Stimulated activated CD4-positive, alpha-beta T cell treated with anti-CD3 and anti-CD28 coated beads, Interleukin-1b, Interleukin-23, amount 100 ng/mL, for 24 hours (primary cell): ENCODE measurements at regions not wholly inside any gene's neighbourhood (a gene's known extent, or its start where the extent isn't known, plus 50 kb on each side); places are given as distances from the start of the nearest gene placed in this dataset.
"Not testable (repeated sequence)": the region's sequence is repeated elsewhere in the genome, so short reads cannot be mapped to it uniquely, and the experiment has no call there.

Experiments used
- DNase-seq, 4 experiments: peaks; one replicate each; pipeline ENCODE4 v3.0.0-alpha.2; 2020; ENCODE audit warnings: low read depth in 4 of 4, low spot score in 1 of 4

DNA sequence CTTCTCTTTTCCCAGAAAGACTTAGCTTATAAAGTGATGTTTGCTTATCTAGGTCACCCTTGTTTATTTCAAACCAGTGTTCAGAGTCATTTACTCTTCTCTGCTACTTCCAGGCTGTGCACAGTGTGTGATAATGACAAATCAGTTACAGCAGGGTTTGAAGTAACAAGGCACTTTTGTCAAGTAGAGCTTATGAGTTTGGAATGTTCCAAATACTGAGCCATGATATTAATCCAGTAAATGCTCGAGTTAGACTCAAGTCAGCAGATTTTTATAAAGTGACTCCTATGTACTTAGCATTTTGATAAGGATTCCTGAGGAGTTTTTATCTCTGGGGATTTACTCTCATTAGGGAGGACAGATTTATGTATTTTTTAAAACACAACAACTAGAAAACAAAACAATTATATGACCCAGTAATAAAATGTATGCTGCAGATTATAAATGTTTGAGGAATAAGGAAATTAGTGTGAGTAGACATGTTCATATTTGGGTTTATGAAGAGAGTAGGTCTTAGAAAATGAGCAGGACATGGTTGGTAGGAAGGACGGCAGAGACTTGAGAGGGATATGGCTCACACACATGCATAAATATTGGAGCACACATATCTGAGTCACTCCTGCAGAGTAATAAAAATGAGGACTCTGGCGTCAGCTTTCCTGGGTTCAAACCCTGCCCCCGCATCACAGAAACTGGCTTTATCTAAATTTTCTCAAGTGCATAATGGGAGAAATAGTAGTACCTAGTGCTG lies 271.2 kb downstream of the FBXO8 start:
- DNase-seq, result no peak

DNA sequence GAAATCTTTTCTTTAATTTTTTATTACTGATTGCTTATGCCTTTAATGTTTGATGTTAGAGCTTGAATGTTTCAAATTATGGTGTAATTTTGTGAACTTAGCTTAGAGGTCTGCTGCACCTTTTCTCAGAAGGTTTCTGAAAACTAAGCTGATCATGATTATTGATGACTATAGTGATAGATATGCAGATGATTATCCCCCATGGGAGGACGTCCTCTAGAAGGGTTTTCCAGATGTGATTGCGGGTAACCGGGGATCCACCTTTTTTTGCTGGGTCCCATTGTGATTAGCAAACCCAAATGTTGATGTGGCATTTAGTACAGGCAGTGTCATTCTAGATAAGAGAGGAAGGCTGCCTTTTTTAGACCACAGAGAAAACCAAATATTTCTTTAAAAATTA lies 272.9 kb downstream of the FBXO8 start:
- no peak for DNase-seq

DNA sequence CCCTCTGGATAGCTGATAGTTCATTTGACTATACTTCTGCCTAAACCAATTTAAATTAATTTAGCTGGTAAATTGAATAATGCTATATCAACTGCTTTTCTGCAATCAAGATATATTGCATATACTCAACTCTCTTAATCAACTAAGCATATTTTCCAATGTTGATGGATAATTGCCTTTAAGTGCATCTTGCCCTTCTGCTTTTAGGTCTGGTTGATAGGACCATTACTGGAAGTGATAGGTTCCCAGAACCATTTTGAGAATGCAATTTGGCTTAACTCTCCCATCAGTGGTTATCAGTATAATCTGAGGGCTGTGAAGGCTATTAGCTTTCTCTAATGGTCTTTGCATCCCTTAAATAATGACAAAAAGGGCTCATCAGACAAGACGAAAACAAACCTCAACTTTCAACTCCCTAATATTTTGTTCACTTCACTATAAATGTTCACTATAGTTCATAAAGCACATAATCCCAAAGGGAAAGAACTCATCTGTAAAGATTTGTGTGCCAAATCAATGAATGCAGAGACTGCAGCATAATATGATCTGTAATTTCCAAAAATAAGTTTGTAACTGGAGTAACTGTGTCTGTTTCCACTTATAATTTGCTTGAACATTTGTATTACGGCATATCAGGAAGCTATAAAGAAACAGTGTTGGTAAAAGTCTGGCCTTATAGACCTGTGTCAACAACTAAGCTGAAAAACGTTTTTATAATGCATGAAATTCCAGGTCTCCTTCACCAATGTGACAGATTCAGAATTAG lies 273.6 kb downstream of the FBXO8 start:
- DNase-seq, result no peak

DNA sequence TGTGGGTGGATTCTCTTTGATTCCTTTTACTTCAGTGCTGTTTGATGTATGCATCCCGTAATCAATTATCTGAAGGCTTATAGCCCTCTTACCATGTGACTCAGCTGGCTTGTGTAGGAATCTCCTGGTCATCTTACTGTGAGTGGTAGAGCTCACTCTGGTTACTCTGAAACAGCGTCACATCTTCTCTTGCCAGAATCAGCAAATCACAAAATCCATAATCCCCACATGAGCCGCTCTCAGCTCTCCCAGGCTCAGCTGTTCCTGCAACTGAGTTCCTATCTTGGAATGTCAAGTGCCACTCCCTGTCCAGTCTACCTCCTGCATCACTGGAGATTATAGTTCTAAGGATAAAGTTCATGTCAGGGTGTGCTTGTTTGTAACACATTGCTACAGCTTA lies 278.0 kb downstream of the FBXO8 start:
- no peak for DNase-seq

DNA sequence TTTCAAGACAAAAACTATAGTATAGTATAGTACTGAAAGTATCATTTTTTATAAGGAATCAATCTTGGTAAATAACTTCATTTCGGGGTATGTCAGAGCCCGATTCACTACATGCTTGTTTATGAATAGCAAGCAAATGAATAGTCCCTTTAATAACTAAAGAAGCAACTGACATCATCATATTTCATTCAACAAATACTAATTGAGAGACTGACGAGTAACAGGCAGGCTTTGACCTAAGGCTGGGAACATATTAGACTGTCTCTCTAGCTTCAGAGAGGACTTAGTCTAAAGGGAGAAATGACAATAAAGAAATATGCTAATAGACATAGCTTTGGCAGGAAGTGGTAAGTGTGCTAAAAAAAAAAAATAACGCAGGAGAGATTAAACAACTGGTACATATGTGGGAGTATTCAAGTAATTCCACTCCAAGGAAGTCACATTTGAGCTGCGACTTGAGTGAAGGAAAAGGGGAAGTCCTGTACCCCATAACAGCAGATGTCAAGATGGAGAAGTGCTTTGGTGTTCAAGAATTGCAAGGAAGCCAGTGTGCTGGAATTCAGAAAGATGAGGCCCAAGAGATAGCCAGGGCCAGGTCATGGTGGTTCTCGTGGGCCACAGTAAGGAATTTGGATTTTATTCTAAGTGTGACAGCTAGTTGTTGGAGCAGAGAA lies 284.9 kb downstream of the FBXO8 start:
- no peak for DNase-seq

DNA sequence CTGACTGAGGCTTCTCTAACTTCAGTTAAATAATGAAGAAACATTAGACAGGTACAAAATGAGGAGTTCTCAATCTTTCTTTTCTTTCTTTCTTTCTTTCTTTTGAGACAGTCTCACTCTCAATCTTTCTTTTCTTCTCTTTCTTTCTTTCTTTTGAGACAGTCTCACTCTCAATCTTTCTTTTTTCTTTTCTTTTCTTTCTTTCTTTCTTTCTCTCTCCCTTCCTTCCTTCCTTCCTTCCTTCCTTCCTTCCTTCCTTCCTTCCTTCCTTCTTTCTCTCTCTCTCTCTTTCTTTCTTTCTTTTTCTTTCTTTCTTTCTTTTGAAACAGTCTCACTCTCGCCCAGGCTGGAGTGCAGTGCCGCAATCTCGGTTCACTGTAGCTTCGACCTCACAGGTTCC lies 287.7 kb downstream of the FBXO8 start:
- not testable (repeated sequence) for DNase-seq

DNA sequence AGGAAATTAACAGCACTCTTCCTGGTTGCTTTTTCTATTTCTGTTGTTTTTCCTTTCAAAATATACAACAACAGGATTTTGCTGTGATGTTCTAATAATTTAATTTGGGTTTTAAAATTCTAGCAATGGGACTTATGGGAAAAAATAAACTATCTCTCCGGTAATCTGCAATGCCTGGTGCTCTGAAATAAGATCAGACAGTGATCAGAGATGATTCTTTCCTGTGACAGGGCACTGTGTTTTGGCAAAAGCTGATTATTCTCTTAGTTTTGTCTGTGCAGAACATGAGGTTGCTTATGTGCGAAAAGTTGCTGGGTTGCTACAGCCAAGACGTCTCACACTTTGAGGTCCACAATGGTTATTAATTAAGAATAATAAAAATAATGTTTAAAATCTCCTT lies 291.7 kb downstream of the FBXO8 start:
- DNase-seq, result no peak

DNA sequence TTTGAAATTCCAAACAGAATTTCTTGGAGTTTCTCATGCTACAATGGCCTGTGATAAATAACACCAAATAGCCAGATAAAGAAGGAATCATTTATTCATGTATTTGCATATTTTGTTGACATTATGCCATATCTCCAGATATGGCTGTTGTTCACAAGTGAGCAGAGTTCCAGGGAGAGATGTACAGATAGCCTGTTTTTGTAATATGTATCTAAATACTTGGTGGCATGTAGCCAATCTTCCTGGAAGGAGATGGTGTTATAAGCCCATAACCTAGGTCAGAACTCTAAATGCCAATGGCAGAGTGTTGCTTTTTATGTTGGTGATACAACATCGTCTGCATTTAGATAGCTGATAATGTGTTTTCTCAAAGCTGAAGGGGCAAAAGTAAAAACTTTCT lies 292.2 kb downstream of the FBXO8 start:
- no peak for DNase-seq

DNA sequence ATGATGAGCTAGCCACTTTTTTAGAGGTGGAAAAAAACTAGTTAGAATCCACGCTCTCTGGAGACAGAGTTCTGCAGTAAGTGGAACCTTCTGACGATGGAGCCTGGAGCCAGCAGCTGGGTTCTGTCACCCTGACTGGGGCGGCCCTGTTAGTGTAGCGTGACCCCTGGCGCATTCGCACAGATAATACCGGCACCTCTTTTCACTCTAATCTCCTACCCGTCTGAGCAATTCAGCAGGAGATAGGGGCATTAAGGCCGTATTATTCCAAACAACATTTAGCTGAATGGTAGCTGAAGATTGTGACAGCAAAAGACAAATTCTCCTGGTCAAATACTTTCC lies 292.6 kb downstream of the FBXO8 start:
- DNase-seq, result no peak

DNA sequence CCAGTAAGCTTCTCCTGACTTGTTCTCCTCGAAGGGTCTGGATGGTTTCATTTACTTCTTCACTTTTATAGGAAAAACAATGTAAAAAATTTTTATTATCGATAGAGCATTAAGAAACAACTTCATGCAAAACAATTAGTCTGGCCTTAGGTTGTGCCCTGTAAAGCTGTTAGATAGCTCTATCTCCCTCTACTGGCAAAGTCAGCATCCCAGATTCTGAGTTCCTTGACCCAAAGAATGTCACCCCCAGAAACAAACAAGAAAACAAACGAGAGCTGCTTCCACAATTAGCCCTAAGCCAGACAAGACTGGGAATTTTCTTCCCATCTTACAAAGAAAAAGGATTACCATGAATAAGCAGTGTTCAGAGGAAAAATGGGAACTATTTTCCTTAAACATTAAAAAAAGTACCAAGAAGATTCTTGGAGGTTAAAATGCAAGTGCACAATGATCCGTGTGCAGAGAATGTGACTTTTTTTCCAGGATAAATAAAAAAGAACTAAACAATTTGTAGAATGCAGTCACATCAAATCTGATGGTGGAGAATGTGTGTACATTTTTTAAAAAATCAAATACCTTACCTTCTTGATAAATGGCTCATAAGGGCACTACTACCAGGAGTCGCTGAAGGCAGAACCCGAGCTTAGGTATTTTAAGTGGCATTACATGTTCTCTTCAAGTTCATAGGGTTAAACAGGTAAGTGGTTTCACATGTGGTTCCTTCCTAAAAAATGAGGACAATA lies 293.2 kb downstream of the FBXO8 start:
- no peak for DNase-seq

DNA sequence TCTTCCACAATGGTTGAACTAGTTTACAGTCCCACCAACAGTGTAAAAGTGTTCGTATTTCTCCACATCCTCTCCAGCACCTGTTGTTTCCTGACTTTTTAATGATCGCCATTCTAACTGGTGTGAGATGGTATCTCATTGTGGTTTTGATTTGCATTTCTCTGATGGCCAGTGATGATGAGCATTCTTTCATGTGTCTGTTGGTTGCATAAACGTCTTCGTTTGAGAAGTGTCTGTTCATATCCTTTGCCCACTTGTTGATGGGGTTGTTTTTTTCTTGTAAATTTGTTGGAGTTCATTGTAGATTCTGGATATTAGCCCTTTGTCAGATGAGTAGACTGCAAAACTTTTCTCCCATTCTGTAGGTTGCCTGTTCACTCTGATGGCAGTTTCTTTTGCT lies 319.9 kb downstream of the FBXO8 start:
- not testable (repeated sequence) for DNase-seq

DNA sequence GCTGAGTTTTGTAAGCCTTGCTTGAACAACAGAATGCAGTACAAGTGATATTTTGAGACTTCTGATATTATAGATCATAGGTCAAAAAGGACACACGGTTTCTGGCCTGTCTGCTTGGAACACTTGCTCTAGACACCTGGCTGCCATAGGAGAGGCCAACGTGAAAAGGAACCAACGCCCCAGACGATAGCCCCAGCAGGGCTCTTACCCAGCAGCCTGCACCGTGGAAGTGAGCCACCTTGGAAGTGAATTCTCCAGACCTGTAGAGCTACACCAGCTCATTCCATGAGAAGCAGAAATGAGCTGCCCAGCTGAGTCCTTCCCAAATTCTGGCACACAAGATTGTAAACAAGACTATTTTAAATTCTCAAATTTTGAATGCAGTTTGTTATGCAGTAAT lies 323.1 kb downstream of the FBXO8 start:
- no peak for DNase-seq

DNA sequence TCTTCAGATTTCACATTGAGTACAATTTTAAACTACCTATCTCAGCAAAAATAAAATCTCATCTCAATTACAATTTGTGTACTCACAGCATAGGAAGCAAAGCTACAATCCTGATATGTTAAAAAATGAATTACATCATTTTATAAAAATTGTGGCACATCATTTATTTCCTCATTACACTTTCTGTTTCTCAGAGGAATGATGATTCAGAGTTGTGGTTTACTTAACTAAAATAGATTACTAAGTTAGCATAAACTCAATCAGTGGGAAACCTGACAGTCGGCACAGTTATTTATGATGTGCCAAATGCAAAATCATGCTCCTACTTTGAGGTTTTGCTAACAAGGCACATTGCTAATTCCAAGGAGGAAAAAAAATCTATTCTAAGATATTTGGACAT lies 325.0 kb downstream of the FBXO8 start:
- DNase-seq, result no peak

DNA sequence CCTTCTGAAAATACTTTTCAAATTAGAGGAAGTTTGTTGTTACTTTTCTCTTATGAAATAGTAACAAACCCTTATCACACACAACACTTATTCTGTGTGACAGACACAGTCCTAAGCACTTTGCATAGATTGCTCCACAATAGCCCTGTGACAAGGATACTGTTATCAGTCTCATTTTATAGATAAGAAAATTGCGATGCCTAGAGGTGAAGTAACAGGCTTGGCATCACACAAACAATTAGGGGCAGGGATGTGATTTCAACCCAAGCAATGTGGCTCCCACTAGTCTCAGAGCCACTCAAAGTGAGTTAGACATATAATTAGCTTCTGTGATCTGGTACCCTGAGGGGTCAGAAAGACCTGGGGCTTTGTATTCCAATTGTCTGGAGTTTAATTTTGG lies 339.9 kb downstream of the FBXO8 start:
- DNase-seq, result no peak

DNA sequence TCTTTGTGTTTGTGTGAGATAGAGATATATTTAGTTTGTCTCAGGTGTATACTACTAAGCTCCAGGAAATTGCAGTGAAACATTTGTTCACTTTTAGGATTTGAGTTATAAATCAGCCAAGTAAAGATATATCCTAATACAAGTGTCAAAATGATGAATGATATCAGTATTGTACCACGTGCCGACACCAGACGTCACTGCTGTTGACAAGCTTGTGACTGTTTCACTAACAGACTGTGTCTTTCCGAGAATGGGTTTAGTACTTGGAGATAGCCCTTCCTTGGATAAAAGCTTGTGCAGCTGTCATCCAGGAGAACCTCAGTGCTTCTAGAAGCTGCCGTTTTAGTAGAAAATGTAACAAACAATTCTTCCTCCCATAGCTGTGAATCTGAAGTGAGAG lies 343.3 kb downstream of the FBXO8 start:
- DNase-seq, result no peak

DNA sequence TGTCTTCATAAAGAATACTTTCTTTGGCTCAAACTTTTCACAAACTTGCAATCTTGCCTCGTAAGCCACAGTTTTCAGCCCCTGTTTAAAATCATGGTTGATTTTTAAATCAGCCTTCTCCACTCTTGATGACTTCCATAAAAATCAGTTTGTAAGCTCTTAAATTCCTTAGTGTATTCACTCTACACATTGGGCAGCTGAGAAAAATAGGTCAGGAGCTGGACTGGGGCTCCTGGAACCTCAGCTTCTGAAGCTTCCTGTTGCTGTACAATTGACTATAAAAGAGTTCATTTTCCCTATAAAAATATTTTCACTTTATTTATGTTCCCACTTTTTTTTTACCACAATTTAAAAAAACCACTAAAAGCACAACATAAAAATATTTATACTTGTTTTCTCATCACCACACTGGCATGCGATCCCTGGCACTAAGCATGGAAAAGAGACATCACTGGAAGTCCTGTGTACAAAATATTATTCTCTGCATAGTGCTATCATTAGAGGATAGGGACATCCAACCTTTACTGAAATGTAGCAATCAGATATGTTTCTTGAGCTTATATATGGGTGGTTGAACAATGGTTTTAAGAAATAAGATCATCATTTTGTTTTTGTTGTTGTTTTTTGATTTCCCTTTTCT lies 345.7 kb downstream of the FBXO8 start:
- no peak for DNase-seq

DNA sequence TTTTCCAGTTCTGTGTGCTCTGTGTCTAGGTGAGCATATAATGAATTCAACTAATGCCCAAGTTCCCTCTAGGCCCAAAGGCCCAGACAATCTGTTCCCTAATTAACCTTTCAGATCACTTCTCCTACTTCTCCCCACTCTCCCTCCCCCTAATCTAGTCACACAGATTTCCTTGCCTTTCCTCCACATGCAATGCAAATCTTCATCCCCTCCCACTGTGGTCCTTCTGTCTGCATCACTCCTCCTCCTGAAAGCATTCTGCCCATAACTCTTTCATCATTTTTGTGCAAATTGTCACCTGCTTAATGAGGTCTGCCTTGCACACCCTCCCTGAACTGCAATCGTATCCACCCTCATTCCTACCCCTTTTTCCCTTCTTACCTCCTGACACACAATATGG lies 346.6 kb downstream of the FBXO8 start:
- no peak for DNase-seq

DNA sequence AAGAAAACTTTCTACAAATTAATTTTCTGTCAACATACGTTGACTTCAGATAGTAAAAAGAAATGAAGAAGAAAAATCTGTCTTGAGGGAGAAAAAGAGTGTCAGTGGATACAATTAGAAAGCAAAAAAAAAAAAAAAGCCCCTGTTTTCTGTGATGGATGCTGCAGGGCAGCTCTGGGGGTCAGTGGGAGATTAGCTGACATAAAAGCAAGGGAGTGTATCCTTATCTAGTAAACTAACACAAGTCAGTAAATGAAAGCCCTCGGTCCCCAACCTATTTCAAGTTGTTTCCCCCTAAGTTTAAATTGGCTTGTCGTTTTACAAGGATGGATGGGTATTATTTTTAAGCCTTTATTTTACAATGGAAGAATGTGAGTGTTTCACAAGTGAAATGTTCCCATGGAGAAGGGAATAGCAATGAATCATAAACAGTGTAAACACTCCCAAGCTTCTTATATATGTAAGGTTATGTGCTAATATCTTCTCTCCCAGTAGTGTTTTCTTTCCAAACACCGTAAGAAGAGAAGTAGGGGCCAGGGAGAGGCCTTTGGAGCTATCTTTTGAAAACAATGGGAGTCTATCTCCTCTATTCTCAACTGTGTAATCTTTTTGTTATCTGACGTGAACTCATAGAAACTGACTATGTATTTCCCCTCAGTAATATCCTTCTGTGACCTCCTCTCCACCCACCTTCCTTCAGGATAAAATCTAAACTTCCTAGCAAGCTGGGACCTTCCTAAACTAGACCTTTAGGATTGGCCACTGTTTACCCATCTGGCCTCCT lies 347.7 kb downstream of the FBXO8 start:
- no peak for DNase-seq

DNA sequence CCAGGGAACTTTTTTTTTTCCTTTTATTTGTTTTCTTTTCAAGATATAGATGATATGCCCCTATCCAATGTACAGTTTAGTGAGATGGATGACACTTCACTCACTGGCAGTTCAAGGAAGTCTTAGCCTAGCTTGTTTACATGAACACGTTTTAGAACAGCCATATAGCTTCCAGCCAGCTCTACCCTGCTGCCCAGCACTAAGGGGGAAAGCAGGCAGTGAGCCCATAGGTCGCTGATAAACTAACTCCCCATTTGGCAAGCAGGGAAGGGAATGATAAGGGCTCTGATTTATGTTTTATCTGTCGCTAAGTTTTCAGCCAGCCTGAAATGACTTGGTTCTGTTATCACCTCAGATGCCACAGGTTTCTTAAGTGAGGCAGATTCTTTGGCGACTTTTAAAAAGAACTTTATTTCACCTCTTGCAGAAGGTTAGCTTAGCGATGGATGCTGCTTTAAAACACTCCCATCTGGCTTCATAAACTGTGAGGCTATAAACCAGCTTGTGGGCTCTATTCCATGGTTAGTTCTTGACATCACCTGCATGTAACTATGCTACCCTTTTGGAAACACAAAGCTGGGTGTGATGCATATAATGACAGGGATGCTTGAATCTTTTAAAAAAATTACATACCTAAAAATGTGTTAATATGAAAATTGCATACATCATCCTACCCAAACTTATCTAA lies 348.4 kb downstream of the FBXO8 start:
- no peak for DNase-seq

DNA sequence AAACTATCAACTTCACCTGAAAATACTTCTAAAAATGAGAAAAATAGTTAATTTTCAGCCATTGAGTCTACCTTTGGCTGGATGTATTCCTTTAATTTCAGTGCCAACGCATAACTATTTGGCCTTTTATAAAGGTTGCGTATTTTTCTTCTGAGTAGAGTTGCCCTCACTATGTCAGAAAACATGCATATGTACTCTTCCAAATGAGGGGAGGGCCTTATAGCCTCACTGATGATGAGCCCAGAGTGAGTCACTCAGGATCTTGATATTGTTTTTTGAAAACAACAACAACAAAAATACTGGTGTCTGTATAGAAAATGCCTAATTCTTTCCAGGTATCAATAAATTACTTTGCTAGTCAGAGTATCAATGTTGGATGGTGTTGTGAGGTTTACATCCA lies 349.3 kb downstream of the FBXO8 start:
- no peak for DNase-seq
